8988T (cell line): ENCODE measurements at regions not wholly inside any gene's neighbourhood (a gene's known extent, or its start where the extent isn't known, plus 50 kb on each side); places are given as distances from the start of the nearest gene placed in this dataset.

Source experiments
- DNase-seq: peaks from one replicate; pipeline ENCODE4 v3.0.0; 2011

DNA sequence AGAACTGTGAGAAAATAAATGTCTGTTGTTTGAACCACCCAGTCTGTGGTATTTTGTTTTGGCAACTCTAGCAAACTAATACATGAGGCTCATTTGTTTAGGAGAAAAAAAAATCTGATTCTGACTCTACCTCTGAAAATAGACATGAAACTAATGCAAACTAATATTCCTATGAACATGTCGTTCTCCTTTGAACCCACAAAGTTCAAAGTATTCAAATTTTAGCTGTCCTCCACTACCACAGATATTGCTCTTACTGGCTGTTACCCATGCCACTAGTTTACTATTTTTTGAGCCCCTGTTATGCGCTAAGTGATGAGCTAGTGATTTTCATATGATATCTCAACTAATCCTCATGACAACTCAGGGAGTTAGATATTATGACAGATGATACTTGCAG, 58.8 kb upstream of the ZNF804B start:
- DNase-seq, result no peak

DNA sequence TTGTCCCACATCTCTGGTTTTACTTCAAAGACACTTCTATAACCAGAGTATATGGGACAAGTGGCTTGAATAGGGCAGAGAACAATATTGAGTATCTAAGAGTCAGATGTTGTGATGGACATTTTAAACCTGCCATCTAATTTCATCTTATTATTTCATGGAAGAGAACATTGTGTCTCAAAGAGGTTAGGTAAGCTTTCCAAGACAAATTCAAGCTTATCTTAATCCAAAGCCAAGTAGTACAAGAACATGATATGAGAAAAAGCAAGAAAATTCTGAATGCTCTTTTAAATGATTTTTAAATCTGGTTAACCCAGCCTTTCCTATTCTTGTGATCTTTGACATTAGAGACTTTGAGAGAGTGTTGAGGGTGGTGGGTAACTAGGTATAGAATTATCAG, 65.3 kb upstream of the ZNF804B start:
- no peak for DNase-seq

DNA sequence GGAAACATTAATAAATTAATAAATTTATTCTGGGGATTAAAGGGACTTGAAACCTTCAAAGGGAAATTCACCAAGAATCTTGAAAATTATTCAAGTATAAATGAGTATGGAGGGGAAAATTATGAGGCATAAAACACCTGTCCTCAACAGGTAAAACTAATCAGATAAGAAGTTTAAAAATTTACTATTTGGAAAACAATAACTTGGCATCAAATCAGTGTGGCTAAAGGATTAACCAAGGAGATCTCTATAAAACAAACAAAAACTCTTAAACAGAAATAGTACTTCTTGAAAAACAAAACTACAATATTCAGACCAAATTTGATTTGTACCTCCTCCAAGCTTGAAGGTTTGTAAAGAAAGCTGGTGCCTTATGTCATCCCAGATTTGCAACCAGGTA, 66.4 kb upstream of the ZNF804B start:
- no peak for DNase-seq

DNA sequence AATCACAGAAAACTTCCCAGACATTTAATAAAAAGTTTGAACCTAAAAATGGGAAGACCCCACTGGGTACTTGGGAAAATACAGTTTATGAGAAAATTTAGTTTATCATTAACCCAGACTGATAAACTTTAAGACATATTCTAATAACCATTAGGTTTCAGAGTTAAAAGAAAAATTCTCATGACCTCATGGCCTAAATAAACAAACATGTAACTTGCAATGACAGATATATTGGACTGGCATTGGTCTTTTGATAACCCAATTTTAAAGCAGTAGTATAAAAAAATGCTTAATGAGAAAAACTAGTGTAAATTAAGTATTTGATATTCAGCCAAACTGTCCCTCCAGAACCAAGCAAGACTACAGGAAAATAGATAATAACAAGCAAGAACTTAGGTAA, 67.0 kb upstream of the ZNF804B start:
- DNase-seq, result no peak

DNA sequence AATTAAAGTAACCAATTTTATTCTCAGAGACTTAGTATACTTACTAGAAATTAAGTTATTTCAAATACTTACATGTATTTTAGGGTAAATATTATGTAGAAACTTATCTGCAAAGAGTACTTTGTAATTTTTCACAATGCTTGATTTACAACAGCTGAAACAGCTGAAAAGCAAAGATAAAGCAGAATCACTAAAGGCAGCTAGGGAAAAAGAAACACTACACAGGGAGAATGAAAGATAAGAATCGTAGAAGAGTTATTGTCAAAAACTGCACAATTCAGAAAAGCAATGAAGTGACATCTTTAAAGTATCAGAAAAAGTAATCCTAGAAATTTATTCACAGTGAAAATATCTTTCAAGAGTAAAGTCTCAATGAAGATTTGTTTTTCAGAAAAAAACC, 69.7 kb upstream of the ZNF804B start:
- no peak for DNase-seq

DNA sequence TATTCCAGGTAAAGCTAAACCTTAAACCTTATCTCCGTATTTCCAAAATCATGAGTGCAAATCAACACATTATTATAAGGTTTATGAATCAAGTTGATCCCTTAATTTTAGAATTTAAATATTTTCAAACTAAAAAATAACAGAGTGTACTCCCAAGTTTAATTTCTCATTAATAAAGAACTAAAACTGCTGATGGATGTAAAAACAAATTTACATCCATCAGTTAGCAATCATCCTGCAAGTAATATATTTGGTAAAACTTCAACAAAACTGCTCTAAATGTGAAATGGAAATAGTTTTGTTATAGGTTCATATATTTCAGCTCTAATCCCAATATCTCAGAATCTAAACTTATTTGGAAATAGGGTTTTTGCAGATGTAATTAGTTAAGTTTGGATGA, 71.3 kb upstream of the ZNF804B start:
- no peak for DNase-seq

DNA sequence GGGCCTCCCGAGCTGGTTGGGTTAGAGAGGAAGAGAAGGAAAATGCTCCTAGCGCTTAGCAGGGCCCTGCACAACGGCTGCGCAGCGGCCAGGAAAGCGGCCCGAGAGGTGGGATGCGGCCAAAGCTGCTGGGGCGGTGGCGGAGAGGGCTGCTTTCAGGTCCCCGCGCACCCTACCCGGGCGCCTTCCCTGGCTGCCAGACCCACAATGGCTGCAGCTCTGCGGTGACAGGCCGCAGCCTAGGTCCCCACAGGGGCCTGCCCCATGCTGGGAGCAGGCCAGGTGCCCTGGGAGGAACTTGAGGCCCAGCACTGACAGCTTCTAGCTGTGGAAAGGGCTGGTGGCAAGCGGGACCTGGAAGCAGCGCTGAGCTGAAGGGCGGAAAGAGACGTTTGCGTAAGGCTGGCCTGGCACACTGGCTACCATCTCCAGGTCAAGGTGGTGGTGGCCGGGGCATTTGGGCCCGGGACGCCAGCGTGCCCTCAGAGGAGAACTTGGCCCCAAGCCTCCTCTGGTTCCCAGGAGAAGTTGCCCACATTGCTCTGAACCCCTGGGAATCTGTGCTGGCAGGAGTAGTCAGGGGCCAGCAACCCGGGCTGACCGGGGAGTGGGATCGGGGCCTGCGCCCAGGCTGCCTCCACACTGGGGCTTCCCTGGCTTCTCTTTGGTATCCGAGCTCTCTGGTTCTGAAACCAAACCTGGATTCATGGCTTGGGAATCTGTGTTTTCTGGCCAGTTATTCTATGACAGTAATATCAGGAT, 72.9 kb upstream of the ZNF804B start:
- DNase-seq, result no peak

DNA sequence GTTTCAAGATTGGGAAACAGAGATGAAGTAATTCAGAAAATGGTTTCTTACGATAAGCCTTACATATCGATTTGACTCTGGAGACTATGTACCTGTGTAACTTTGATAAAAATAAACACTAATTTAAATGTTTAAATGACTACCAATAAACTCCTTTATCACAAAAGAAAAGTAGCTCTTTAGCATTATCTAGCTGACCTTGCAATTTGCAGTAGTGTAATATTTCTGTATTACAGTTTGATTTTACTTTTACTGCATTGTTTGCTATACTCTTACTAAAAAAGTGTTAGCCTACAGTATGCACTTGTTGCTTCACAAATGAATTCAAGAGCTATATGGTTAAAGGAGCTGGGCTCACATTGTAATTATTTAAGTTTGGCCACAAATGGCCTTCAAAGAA, 77.8 kb upstream of the ZNF804B start:
- DNase-seq, result no peak

DNA sequence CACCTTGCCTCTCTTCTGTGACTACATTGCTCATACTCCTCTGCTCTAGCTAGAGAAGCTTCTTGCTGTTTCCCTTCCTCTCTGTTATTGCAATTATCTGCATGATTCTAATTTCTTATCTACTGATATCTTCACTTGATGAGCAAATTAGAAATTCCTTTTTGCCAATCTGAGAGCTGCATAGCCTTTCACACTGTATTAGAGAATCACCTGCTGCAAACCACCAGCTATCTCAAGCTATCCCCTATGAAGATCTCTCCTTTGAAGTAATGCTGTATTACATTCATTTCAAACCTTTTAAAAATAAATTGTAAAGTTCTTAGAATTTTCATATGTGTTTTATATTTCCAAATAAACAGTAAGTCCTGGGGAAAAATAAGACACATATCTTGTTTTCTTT, 89.0 kb upstream of the ZNF804B start:
- DNase-seq, result no peak

DNA sequence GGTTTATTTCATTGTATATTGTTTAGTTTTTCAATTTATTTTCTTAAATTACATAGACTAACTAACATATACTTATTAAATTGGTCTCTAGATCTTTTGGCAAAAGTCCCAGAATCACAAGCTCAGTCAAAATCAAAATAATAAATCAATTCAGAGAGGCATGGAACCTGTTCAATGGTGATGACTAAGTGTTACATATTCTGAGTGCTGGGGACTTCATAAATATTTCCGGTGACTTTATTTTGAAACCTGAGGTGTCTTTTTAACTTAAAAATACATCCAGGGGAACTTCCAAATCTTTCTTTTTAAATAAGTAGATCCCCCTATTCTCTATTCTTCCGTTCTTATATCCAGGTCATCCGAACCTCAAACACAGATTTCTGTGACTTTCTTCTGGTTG, 89.6 kb upstream of the ZNF804B start:
- no peak for DNase-seq

DNA sequence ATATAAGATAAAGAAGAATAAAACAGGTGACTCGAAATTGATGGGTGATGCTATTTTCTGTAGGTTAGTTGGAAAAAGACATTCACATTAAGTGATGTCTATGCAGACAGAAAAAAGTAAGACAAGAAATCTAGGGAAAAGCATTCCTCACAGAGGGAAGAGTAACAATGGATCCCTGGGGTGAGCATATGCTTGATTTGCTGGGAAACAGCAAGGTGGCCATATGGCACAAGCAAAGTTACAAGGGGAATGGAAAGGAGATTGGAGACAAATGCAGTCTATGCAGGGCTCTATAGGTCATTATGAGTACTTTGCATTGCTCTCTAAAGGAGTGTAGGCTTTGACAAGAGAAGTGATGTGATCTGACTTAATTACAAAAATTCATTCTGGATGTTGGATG, 90.9 kb upstream of the ZNF804B start:
- DNase-seq, result no peak

DNA sequence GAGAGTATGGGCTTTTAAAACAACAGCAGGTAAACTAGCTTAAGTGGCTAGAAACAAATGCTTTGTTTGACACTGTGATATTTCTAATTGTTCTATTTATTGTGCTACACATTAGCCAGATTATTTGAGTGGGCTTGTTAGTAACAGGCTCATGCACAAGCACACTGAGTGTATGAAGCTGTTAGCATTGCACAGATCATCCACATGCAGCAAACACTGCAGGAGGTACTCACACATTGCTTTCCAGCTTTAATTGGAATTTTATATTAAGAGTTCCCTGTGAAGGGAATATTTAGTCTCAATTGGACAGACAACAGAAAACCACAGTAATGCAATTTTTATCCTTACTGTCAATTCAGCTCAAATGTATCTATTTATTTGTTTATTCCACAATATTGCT, 92.9 kb upstream of the ZNF804B start:
- no peak for DNase-seq

DNA sequence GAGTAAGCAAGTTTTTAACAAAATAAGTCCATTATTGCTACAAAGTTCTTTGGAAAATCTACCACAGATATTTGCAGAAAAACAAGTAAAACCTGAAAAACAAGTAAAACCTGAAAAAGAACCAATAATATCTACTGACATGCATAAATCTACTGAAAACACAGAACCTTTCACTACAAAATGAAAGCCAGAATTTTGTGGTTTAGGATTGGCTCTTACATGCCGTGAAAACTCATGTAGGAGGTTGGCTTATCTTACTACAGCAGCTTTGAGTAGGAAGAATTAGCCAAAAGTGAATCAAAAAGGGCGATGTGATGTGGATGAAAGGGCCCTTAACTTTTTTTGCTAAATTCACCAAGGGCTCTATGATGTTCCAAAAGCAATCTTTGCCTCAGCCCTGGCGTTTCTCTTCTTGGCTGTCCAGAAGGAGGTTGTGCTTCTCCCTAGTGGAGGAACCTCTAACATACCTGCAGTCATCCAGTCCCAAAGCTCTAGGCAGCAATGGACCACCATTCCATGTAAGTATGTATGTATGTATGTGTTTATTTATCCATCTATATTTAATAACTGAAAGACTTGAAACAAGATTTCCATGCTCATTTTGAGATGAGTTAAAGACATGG, 93.5 kb upstream of the ZNF804B start:
- no peak for DNase-seq

DNA sequence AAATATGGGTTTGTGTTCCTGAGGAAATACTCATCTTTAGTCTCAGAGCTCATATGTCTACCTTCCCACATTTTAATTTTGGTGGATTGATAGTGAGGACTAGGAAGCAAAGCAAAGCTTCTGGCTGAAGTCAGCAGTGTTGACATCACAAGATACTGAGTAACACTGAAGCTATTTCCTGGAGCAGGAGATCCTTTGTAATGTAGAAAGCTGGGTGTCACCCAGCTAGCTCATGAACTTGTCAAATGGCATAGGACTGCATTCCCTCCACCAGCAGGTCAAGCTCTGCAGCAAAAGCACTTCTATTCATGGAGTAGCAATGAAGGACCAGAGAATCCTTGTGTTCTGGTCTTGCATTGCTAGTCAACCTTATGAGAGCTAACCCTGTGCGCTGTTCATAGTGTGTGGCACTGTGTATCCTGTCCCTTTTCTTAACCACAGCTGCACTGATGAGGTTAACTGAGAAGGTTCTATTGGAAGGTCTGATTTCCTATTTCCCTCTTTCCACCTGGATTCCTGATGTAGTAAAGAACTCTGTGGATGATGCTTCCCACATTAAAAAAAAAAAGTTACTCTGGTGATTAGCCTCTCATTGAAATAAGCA, 94.8 kb upstream of the ZNF804B start:
- DNase-seq, result no peak

DNA sequence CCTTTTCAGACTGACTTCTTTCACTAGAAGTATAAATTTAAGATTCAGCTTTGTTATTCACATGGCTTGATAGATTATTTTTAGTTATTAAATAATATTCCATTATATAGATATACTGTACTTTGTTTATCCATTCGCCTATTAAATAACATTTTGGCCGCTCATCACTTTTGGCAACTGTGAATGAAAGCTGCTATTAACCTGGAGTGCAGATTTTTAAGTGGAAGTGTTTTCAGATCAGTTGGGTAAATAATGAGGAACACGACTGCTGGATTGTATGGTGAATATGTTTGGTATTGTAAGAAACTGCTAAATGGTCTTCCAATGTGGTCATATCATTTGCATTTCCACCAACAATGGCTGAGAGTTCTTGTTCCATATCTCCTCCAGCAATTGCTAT, 97.6 kb upstream of the ZNF804B start:
- DNase-seq, result no peak

DNA sequence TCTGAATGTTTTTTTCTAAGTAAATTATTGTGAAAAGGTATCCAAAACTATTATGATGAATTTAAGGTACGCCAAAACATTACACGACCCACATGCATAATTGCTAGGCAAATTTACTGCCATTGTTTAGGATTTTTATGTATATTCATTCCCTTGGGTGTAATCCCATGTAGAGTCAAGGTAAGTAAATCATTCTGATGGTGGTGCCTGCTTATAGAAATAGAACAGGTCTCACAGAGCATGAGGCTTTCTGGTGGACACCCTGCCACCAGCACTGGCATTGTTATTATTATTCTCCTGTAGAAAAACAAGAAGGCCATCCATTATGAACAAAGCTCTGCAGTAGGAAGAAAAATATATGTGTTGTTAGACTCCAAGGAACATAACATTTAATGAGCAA, 111.7 kb upstream of the ZNF804B start:
- no peak for DNase-seq

DNA sequence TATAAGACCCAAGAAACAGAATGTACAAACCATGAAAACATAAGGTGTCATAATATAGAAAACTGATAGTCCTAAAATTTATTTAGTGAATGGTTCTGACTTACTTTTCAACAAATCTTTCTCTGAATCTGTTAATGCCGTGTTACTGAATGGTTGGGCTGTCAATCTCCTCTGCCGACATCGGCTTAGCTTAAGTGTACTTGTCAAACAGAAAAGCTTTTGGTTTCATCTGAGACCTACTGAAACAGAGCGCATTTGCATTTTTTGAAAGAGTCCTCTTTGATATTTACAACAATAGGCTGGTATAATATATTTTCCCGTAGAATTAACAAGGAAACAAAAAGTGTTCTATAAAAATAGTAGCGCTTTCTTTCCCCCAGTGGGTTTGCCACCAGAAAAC, 120.9 kb upstream of the ZNF804B start:
- no peak for DNase-seq

DNA sequence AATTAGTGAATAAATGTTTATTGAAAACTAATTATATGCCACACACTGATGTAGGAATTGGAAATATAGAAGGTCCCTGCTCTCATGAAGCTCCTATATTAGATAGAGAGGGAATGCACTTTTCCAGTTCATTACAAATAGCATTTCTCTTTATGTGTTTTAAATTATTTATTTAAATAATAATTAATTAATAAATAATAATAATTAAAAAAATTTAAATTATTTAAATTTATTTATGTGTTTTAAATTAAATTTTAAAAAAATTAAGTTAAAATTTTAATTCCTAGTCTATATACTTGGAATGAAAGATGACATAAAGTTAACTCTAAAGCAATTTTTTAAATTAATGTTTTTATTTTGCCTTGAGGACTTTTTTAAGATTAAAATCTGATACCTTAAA, 121.7 kb upstream of the ZNF804B start:
- no peak for DNase-seq

DNA sequence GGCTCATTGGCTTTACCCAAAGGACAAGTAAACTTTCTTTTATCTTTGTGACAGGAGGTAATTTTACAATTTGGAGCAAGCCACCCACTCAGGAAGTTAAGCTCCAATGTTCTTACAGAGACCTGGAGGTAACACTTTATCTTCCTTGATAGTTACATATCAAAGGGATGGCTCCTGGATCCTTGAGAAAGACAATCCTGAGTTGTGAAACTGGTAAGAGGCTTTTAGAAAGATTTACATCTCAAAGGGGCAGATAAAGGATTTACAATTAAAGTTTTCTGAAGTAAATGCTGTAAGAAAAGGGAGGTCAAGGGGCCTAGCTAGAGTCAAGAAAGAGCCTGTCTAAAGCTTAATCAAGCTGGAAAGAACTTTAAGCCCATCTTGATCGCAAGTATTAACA, 124.4 kb upstream of the ZNF804B start:
- DNase-seq, result no peak

DNA sequence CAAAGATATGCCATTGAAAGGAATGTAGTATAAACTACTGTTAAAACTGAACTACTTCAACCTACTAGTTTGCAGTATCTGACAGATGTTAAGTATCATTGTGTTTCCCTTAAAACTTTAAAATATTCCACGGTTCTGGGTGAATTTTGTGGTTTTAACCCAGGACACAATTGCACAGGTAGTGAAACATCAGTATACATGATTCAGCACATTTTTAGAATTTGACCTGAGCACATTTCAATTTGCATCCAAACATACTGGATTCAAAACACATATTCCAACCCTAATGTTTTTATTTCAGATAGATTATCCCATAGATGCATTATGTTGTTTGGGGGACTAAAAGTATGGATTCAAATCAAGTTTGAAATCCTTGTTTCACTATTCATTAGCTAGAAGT, 129.9 kb upstream of the ZNF804B start:
- DNase-seq, result no peak

DNA sequence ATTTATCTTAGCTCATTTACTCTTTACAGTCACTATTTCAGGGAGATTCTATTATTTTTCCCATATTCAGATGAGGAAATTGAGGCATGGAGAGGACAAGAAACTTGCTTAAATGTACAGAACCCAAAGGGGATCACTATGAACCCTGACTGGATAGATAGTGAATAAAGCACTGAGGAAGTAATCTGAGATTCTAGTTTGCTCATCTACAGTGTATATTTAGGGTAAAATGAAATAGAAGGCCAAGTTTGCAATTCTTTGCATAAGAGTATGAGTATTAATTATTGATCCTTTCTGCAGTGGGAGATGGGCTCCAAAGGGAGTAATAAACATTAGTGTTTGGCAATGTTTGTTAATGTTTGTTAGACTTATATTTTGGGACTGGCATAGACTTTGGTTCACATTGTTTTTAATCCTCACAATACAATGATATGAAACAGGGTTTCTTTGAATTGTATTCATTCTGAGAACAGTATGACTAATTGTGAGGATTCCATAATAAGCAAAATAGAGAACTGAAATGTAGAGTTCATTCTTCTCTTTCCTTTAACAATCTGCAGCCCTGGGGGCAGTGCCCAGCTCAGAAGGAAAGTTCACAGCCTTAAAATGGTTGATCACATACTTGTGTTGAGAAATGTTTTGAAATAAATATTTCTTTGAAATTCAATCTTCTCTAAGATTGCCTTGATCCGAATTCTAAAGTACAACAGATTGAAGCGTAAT, 131.0 kb upstream of the ZNF804B start:
- DNase-seq, result no peak

DNA sequence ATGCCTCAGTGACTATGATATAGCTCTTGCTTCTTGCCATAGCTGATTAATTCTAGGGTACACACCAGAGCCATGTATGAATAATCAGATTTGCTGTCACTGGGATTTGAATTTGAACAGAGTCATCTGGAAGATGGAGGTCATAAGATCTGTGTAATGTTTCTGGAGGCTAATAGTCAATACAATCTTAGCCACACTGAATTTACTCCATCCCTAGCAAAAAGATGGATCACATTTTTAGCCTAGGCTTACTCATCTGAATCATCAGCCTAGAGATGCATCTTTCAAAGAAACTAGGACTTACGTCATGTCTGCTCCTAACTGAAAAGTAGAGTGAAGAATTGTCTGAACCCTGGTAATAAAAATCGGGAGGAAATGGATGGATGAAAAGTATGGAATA, 142.3 kb upstream of the ZNF804B start:
- DNase-seq, result no peak

DNA sequence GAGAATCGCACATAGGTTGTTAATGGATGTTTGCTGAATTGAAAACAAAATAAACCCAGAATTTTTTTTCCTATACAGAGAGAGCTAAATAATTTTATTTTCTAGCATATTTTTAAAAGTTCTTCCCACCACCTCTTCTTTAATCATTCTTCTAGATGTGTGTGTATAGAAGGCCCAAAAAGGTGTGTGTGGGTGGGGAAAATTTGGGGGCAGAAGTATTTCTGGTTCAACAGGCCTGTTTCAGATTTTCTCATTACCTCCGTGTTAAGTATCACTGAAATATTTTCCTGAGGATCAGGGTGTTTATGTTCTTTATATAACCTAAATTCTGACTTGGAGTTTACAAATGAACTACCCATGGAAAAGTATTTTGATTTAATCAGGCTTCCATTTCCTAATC, 144.2 kb upstream of the ZNF804B start:
- no peak for DNase-seq

DNA sequence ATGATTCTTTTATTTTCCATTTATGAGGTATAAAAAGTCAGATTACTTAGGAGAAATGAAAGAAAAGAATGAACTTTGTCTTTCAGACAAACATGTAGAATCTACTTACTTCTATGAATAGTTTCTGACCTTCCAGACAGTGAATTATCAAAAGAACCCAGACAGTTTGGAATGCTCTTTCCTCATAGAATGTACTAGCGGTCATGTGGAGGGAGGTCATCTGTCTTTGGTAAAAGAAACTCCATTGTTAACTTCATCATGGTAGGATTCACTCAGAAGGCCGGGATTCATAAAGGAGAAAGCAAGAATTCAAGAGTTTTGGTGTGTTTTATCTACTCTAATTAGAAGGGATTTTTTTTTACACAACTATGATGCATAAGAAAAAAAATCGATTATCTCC, 144.8 kb upstream of the ZNF804B start:
- no peak for DNase-seq
